ENCODE measurements at regions not wholly inside any gene's neighbourhood (a gene's known extent, or its start where the extent isn't known, plus 50 kb on each side); places are given as distances from the start of the nearest gene placed in this dataset.

DNA sequence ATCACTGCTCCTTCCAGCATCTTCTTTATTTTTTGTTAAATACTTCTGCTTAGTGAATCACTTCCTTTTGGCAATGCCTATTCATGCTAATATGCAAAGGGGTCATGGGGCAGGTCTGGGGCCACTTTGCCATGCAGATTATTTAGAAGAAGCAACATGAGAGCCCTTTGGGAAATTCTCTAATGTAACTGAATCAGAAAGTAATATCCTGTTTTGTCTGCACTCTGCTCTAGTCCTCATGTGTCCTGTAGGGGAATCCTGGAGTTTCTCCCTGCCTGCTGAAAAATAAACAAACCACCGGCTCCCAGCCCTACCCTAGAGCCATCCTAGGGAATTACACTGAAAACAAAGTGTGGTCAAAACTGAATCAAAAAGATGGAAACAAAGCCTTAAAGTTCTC, 176.5 kb upstream of the POU2AF2 start:
- TF ChIP-seq, protein P1, sequence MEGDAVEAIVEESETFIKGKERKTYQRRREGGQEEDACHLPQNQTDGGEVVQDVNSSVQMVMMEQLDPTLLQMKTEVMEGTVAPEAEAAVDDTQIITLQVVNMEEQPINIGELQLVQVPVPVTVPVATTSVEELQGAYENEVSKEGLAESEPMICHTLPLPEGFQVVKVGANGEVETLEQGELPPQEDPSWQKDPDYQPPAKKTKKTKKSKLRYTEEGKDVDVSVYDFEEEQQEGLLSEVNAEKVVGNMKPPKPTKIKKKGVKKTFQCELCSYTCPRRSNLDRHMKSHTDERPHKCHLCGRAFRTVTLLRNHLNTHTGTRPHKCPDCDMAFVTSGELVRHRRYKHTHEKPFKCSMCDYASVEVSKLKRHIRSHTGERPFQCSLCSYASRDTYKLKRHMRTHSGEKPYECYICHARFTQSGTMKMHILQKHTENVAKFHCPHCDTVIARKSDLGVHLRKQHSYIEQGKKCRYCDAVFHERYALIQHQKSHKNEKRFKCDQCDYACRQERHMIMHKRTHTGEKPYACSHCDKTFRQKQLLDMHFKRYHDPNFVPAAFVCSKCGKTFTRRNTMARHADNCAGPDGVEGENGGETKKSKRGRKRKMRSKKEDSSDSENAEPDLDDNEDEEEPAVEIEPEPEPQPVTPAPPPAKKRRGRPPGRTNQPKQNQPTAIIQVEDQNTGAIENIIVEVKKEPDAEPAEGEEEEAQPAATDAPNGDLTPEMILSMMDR (IDR thresholded peaks at IDR 0.05): no peak
- TF ChIP-seq EP300 (IDR thresholded peaks at IDR 0.05): no peak
- no peak for TF ChIP-seq POLR2A (IDR thresholded peaks at IDR 0.05)
- no peak for TF ChIP-seq POLR2AphosphoS5 (IDR thresholded peaks at IDR 0.05)

All from suprapubic skin (tissue), 4 donors.